ENCODE measurements at regions not wholly inside any gene's neighbourhood (a gene's known extent, or its start where the extent isn't known, plus 50 kb on each side); places are given as distances from the start of the nearest gene placed in this dataset.

- TF ChIP-seq EZH2phosphoT487 (IDR thresholded peaks at IDR 0.05; ENCODE audit: borderline replicate concordance), result no peak
- TF ChIP-seq CTCF (IDR thresholded peaks at IDR 0.05 in 2 of 3, conservative IDR thresholded peaks at IDR 0.05 in 1 of 3; ENCODE audit: borderline replicate concordance in 1 of 3, insufficient read depth in 1 of 3, low read depth in 2 of 3, low read length in 2 of 3), result no peak
- no peak for TF ChIP-seq POLR2AphosphoS5 (IDR thresholded peaks at IDR 0.05; ENCODE audit: low read depth, low read length)
- TF ChIP-seq SIN3A (IDR thresholded peaks at IDR 0.05; ENCODE audit: low read depth), result no peak
- TF ChIP-seq SRF (IDR thresholded peaks at IDR 0.05; ENCODE audit: low read depth), result no peak
- no peak for TF ChIP-seq FOSL1 (IDR thresholded peaks at IDR 0.05; ENCODE audit: low read depth)
- TF ChIP-seq TCF7L2 (IDR thresholded peaks at IDR 0.05; ENCODE audit: borderline replicate concordance, extremely low read depth, insufficient read depth, insufficient read length), result no peak
- TF ChIP-seq REST (IDR thresholded peaks at IDR 0.05; ENCODE audit: low read depth), result no peak
- TF ChIP-seq YY1 (IDR thresholded peaks at IDR 0.05; ENCODE audit: extremely low read depth, insufficient replicate concordance, low read depth, low read length), result no peak
- TF ChIP-seq EZH2 (IDR thresholded peaks at IDR 0.05), result no peak
These were observed 140.7 kb downstream of the QRSL1 start for GRCh38 chr6:106770081-106770480.
